Tibial artery (tissue), 4 donors: ENCODE measurements at regions not wholly inside any gene's neighbourhood (a gene's known extent, or its start where the extent isn't known, plus 50 kb on each side); places are given as distances from the start of the nearest gene placed in this dataset.

ENCODE experiments used
- DNase-seq, 2 donors: peaks; one replicate each; pipeline ENCODE4 v3.0.0-alpha.2; 2019
- H3K27ac ChIP-seq, 2 donors: fragments of 200-600 bp; sonication (generic) in 1 of 2; 1 replicate in 1 of 2; 2 replicates in 1 of 2; pipeline ENCODE4 v1.5.1; 2018 to 2019; ENCODE audit warnings: mild to moderate bottlenecking in 1 of 2
- H3K27me3 ChIP-seq, 2 donors: fragments of 200-600 bp; sonication (generic) in 1 of 2; one replicate each; pipeline versions ENCODE4 v1.5.1 to v1.6.0; 2016 to 2019
- H3K36me3 ChIP-seq, 3 donors: fragments of 200-600 bp; sonication (generic) in 2 of 3; one replicate each; pipeline ENCODE4 v1.5.1; 2016 to 2019; ENCODE audit warnings: mild to moderate bottlenecking in 2 of 3
- H3K4me1 ChIP-seq, 4 donors: fragments of 200-600 bp; sonication (generic) in 2 of 4; 1 replicate in 3 of 4; 2 replicates in 1 of 4; pipeline ENCODE4 v1.5.1; 2016 to 2019
- H3K4me3 ChIP-seq, 2 donors: fragments of 200-600 bp; sonication (generic) in 1 of 2; 1 replicate in 1 of 2; 2 replicates in 1 of 2; pipeline ENCODE4 v1.5.1; 2018 to 2019; ENCODE audit warnings: mild to moderate bottlenecking in 2 of 2
- H3K9me3 ChIP-seq, 3 donors: fragments of 200-600 bp; sonication (generic) in 1 of 3; one replicate each; pipeline ENCODE4 v1.5.1; 2016 to 2019
- CTCF ChIP-seq, 2 experiments: fragments of 200-600 bp in 1 of 2; fragments of 450-650 bp in 1 of 2; IDR thresholded peaks; one replicate each; pipeline ENCODE4 v1.5.1; 2017 to 2019; ENCODE audit warnings: antibody characterized with exemption in 2 of 2, mild to moderate bottlenecking in 1 of 2, moderate library complexity in 1 of 2
- intact Hi-C: fragments of 100-400 bp; cut with DNase I; formaldehyde crosslinking; loops from one replicate; pipeline ENCODE4 v1.15.0; 2023; ENCODE audit warnings: low total_unique reads

- intact Hi-C loops: no loop called here
- no peak for DNase-seq
- TF ChIP-seq CTCF (IDR thresholded peaks at IDR 0.05): no peak
- H3K4me3 ChIP-seq: no peak overlapping the region
- no peaks in the 10 kb centered on the region for H3K27me3 ChIP-seq
- no peaks in the 10 kb centered on the region for H3K36me3 ChIP-seq
- H3K9me3 ChIP-seq: no peaks in the 10 kb centered on the region
- H3K27ac ChIP-seq: no peak overlapping the region
- H3K4me1 ChIP-seq: no peaks in the 10 kb centered on the region
These were observed 255.1 kb upstream of the GPRIN3 start for GRCh38 chr4:89562746-89563145.

GRCh38 chr4:89561048-89561447 is 253.4 kb upstream of the GPRIN3 start:
- H3K4me3 ChIP-seq: no peak overlapping the region
- no peak overlapping the region for H3K27ac ChIP-seq
- H3K4me1 ChIP-seq: no peaks in the 10 kb centered on the region
- H3K9me3 ChIP-seq: no peaks in the 10 kb centered on the region
- no peak for DNase-seq
- intact Hi-C loops: no loop called here
- no peaks in the 10 kb centered on the region for H3K36me3 ChIP-seq
- TF ChIP-seq CTCF (IDR thresholded peaks at IDR 0.05): no peak
- H3K27me3 ChIP-seq: no peaks in the 10 kb centered on the region

GRCh38 chr4:89558147-89558546 is 250.5 kb upstream of the GPRIN3 start:
- Histone ChIP-seq H3K9me3 (no peaks in the 10 kb centered on the region), H3K36me3 (no peaks in the 10 kb centered on the region), H3K4me3 (no peak overlapping the region), H3K27me3 (no peaks in the 10 kb centered on the region), H3K27ac (no peak overlapping the region), H3K4me1 (no peaks in the 10 kb centered on the region)
- no peak for TF ChIP-seq CTCF (IDR thresholded peaks at IDR 0.05)
- intact Hi-C loops: no loop called here
- DNase-seq: no peak

GRCh38 chr4:89556601-89557305 is 249.2 kb upstream of the GPRIN3 start:
- no peaks in the 10 kb centered on the region for H3K4me1 ChIP-seq
- TF ChIP-seq CTCF (IDR thresholded peaks at IDR 0.05): no peak
- intact Hi-C loops: no loop called here

GRCh38 chr4:89551191-89551590 is 243.6 kb upstream of the GPRIN3 start:
- H3K27ac ChIP-seq: no peak overlapping the region
- no peak for TF ChIP-seq CTCF (IDR thresholded peaks at IDR 0.05)
- no peaks in the 10 kb centered on the region for H3K9me3 ChIP-seq

More at GRCh38 chr4:89556601-89557305, 249.2 kb upstream of the GPRIN3 start:
- H3K4me3 ChIP-seq: no peak overlapping the region
- H3K9me3 ChIP-seq: no peaks in the 10 kb centered on the region
- no peak for DNase-seq
- H3K27ac ChIP-seq: no peak overlapping the region
- no peaks in the 10 kb centered on the region for H3K27me3 ChIP-seq
- H3K36me3 ChIP-seq: no peaks in the 10 kb centered on the region

GRCh38 chr4:89549907-89550306 is 242.3 kb upstream of the GPRIN3 start:
- Histone ChIP-seq H3K9me3 (no peaks in the 10 kb centered on the region), H3K27ac (no peak overlapping the region), H3K4me1 (no peaks in the 10 kb centered on the region), H3K36me3 (no peaks in the 10 kb centered on the region), H3K4me3 (no peak overlapping the region), H3K27me3 (no peaks in the 10 kb centered on the region)
- TF ChIP-seq CTCF (IDR thresholded peaks at IDR 0.05): no peak
- intact Hi-C loops: no loop called here
- DNase-seq: no peak

More at GRCh38 chr4:89551191-89551590, 243.6 kb upstream of the GPRIN3 start:
- no peaks in the 10 kb centered on the region for H3K4me1 ChIP-seq
- no peaks in the 10 kb centered on the region for H3K27me3 ChIP-seq
- DNase-seq: no peak
- no peaks in the 10 kb centered on the region for H3K36me3 ChIP-seq
- intact Hi-C loops: no loop called here
- H3K4me3 ChIP-seq: no peak overlapping the region
